ENCODE measurements at regions not wholly inside any gene's neighbourhood (a gene's known extent, or its start where the extent isn't known, plus 50 kb on each side); places are given as distances from the start of the nearest gene placed in this dataset.
A peak's percentile ranks its signal among the peaks of the same experiment; 100 is the strongest.
"Not testable (repeated sequence)": the region's sequence is repeated elsewhere in the genome, so short reads cannot be mapped to it uniquely, and the experiment has no call there.

DNA sequence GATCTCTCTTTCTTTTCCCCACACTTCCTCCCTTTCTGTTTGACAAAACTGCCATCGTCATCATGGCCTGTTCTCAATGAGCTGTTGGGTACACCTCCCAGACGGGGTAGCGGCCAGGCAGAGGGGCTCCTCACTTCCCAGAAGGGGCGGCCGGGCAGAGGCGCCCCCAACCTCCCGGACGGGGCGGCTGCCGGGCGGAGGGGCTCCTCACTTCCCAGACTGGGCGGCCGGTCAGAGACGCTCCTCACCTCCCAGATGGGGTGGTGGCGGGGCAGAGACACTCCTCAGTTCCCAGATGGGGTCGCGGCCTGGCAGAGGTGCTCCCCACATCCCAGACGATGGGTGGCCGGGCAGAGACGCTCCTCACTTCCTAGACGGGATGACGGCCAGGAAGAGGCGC, 184.3 kb upstream of the FRMD6 start:
- WGBS (ENCODE audit: insufficient coverage), result 96% methylated on average over 5 of the region's 23 CpGs
- not testable (repeated sequence) for H3K27me3 ChIP-seq (ENCODE audit: control insufficient read depth, insufficient read depth, low read length); H3K4me1 ChIP-seq (ENCODE audit: control insufficient read depth, insufficient read depth, low read length); H3K36me3 ChIP-seq (ENCODE audit: control insufficient read depth, insufficient read depth, low read length); DNase-seq; H3K27ac ChIP-seq (ENCODE audit: low read length); H3K4me3 ChIP-seq (ENCODE audit: low read length); H3K9me3 ChIP-seq (replicated peaks; ENCODE audit: control insufficient read depth, low read depth, low read length)

DNA sequence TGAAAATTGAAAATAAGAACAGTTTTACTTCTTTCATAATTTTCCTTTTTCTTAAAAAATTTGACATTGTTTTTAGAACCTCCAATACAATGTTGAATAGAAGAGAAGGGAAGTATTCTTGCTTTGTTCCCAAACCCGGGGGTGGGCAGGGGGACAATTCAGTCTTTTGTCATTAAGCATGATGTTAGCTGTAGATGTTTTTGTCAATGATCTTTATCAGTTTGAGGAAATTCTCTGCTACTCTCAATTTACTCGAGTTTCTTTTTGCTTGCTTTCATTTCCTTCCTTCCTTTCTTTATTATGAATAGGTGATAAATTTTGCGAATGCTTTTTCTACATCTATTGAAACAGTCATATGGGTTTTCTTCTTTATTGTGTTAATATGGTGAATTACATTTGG, 183.2 kb upstream of the FRMD6 start:
- Histone ChIP-seq H3K9me3 (replicated peaks; ENCODE audit: control insufficient read depth, low read depth, low read length) (no peaks in the 10 kb centered on the region), H3K4me1 (ENCODE audit: control insufficient read depth, insufficient read depth, low read length) (peaks cover 5% of the 10 kb centered on the region), H3K27ac (ENCODE audit: low read length) (no peak overlapping the region), H3K36me3 (ENCODE audit: control insufficient read depth, insufficient read depth, low read length) (no peaks in the 10 kb centered on the region), H3K27me3 (ENCODE audit: control insufficient read depth, insufficient read depth, low read length) (no peaks in the 10 kb centered on the region), H3K4me3 (ENCODE audit: low read length) (no peak overlapping the region)
- WGBS (ENCODE audit: insufficient coverage), result no CpG with 5 or more reads among the region's 3 CpGs
- DNase-seq, result no peak

DNA sequence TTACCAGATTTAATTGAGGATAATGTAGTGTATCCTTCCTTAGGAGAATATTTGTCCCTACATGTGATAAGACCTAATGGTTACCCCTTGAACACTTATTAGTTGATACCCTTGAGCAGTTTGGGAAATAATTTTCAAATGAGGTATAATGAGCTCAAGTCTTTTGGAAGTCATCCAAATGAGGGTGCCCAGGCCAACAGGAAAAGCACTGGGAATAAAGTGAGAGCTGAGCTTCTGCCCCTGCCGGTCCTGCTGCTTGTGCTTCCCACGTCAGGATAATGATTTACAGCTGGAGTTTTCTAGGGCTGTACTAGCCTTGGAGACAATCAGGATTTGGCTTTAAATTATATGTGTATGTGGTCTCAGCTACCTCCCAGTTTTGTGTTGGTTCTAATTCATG, 178.8 kb upstream of the FRMD6 start:
- DNase-seq, result no peak
- no peak overlapping the region for H3K4me3 ChIP-seq (ENCODE audit: low read length)
- no peak overlapping the region for H3K27ac ChIP-seq (ENCODE audit: low read length)

GRCh38 chr14:51473351-51473750, 178.4 kb upstream of the FRMD6 start:
- H3K4me3 ChIP-seq (ENCODE audit: low read length), result no peak overlapping the region
- H3K36me3 ChIP-seq (ENCODE audit: control insufficient read depth, insufficient read depth, low read length), result no peaks in the 10 kb centered on the region
- no peak overlapping the region for H3K27ac ChIP-seq (ENCODE audit: low read length)
- WGBS (ENCODE audit: insufficient coverage), result 89% methylated on average over 2 of the region's 4 CpGs
- no peaks in the 10 kb centered on the region for H3K9me3 ChIP-seq (replicated peaks; ENCODE audit: control insufficient read depth, low read depth, low read length)
- DNase-seq, result no peak
- peaks cover 11% of the 10 kb centered on the region for H3K4me1 ChIP-seq (ENCODE audit: control insufficient read depth, insufficient read depth, low read length)
- H3K27me3 ChIP-seq (ENCODE audit: control insufficient read depth, insufficient read depth, low read length), result no peaks in the 10 kb centered on the region

More for the DNA sequence above, 178.8 kb upstream of the FRMD6 start:
- no CpG with 5 or more reads among the region's 2 CpGs for WGBS (ENCODE audit: insufficient coverage)
- no peaks in the 10 kb centered on the region for H3K36me3 ChIP-seq (ENCODE audit: control insufficient read depth, insufficient read depth, low read length)
- H3K27me3 ChIP-seq (ENCODE audit: control insufficient read depth, insufficient read depth, low read length), result no peaks in the 10 kb centered on the region
- H3K9me3 ChIP-seq (replicated peaks; ENCODE audit: control insufficient read depth, low read depth, low read length), result no peaks in the 10 kb centered on the region
- H3K4me1 ChIP-seq (ENCODE audit: control insufficient read depth, insufficient read depth, low read length), result peaks cover 11% of the 10 kb centered on the region

GRCh38 chr14:51473808-51474565, 177.7 kb upstream of the FRMD6 start:
- H3K36me3 ChIP-seq (ENCODE audit: control insufficient read depth, insufficient read depth, low read length), result no peaks in the 10 kb centered on the region
- no peak overlapping the region for H3K27ac ChIP-seq (ENCODE audit: low read length)
- H3K4me1 ChIP-seq (ENCODE audit: control insufficient read depth, insufficient read depth, low read length), result peaks cover 11% of the 10 kb centered on the region
- H3K27me3 ChIP-seq (ENCODE audit: control insufficient read depth, insufficient read depth, low read length), result no peaks in the 10 kb centered on the region
- DNase-seq, result no peak
- 92% methylated on average over 2 of the region's 6 CpGs for WGBS (ENCODE audit: insufficient coverage)
- no peaks in the 10 kb centered on the region for H3K9me3 ChIP-seq (replicated peaks; ENCODE audit: control insufficient read depth, low read depth, low read length)
- H3K4me3 ChIP-seq (ENCODE audit: low read length), result no peak overlapping the region

DNA sequence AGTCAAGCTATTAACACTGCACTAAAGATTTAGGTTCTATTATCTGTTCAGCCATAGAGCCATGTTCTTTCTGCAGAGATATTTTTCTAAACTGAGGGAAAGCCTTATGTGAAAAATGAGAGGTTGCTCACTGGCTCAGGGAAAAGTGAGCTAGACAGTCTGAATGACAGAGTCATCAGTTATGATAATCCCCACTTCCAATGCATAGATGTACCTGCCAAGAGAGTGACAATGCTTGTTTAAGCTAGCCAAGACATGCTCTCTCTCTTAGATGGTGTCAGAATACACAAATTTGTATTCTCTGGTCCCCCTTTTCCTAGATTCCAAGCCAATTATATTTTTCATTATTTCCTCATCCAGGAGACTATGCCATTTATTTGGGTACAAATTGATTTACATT, 176.9 kb upstream of the FRMD6 start:
- H3K9me3 ChIP-seq (replicated peaks; ENCODE audit: control insufficient read depth, low read depth, low read length), result no peaks in the 10 kb centered on the region
- peaks cover 14% of the 10 kb centered on the region for H3K4me1 ChIP-seq (ENCODE audit: control insufficient read depth, insufficient read depth, low read length)
- H3K4me3 ChIP-seq (ENCODE audit: low read length), result no peak overlapping the region
- DNase-seq, result no peak
- no peaks in the 10 kb centered on the region for H3K36me3 ChIP-seq (ENCODE audit: control insufficient read depth, insufficient read depth, low read length)
- no peaks in the 10 kb centered on the region for H3K27me3 ChIP-seq (ENCODE audit: control insufficient read depth, insufficient read depth, low read length)
- H3K27ac ChIP-seq (ENCODE audit: low read length), result no peak overlapping the region

GRCh38 chr14:51478175-51478621, 173.5 kb upstream of the FRMD6 start:
- Histone ChIP-seq H3K27me3 (ENCODE audit: control insufficient read depth, insufficient read depth, low read length) (no peaks in the 10 kb centered on the region), H3K9me3 (replicated peaks; ENCODE audit: control insufficient read depth, low read depth, low read length) (no peaks in the 10 kb centered on the region), H3K4me3 (ENCODE audit: low read length) (no peak overlapping the region), H3K27ac (ENCODE audit: low read length) (peak overlapping the region; percentile 48), H3K36me3 (ENCODE audit: control insufficient read depth, insufficient read depth, low read length) (no peaks in the 10 kb centered on the region), H3K4me1 (ENCODE audit: control insufficient read depth, insufficient read depth, low read length) (peaks cover 22% of the 10 kb centered on the region)
- 17% methylated on average over 1 of the region's 4 CpGs for WGBS (ENCODE audit: insufficient coverage)
- peak; percentile 92 for DNase-seq

DNA sequence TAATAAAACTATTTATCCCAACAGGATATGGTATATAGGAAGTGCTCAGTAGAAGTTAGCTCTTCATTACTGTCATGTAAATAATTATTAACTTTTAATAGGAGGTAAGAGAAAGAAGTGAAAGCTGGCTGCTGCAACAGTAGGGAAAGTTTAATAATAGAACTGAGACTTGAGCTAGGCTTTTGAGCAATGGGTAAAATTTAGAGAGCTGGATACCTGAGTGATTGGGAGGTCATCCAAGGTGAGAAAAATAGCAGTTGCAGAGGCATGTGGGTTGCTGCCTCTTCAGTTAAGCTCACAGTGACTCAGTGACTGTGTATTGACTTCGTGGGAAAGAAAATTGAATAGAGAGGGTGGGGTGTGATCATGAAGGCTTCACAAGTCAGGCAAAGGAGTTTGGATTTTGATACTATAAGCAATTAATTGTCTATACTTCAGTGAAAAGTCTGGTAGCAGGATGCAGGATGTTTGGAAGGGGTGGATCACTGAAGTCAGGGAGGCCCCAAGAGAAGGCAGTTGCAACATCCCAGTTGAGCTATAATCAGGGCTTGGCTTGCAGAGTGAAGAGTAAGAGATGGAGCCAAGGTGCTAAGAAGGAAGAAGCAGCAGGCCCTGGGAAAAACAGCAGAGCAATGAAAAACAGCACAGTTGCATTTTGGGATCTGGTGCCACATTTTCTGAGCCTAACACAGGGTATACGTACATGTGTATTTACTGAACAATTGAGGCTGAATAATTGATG, 172.0 kb upstream of the FRMD6 start:
- Histone ChIP-seq H3K9me3 (replicated peaks; ENCODE audit: control insufficient read depth, low read depth, low read length) (no peaks in the 10 kb centered on the region), H3K4me1 (ENCODE audit: control insufficient read depth, insufficient read depth, low read length) (peaks cover 23% of the 10 kb centered on the region), H3K27ac (ENCODE audit: low read length) (no peak overlapping the region), H3K27me3 (ENCODE audit: control insufficient read depth, insufficient read depth, low read length) (no peaks in the 10 kb centered on the region), H3K4me3 (ENCODE audit: low read length) (no peak overlapping the region), H3K36me3 (ENCODE audit: control insufficient read depth, insufficient read depth, low read length) (no peaks in the 10 kb centered on the region)
- WGBS (ENCODE audit: insufficient coverage), result 50% methylated on average over 1 of the region's 2 CpGs
- peak; percentile 91 for DNase-seq

- no peaks in the 10 kb centered on the region for H3K36me3 ChIP-seq (ENCODE audit: control insufficient read depth, insufficient read depth, low read length)
- no peaks in the 10 kb centered on the region for H3K27me3 ChIP-seq (ENCODE audit: control insufficient read depth, insufficient read depth, low read length)
- WGBS (ENCODE audit: insufficient coverage), result no CpG with 5 or more reads among the region's 4 CpGs
- H3K27ac ChIP-seq (ENCODE audit: low read length), result peak overlapping the region; percentile 3
- no peak overlapping the region for H3K4me3 ChIP-seq (ENCODE audit: low read length)
- peak; percentile 68 for DNase-seq
- H3K9me3 ChIP-seq (replicated peaks; ENCODE audit: control insufficient read depth, low read depth, low read length), result no peaks in the 10 kb centered on the region
- peaks cover 19% of the 10 kb centered on the region for H3K4me1 ChIP-seq (ENCODE audit: control insufficient read depth, insufficient read depth, low read length)
These were observed 170.1 kb upstream of the FRMD6 start for GRCh38 chr14:51481643-51482042.

DNA sequence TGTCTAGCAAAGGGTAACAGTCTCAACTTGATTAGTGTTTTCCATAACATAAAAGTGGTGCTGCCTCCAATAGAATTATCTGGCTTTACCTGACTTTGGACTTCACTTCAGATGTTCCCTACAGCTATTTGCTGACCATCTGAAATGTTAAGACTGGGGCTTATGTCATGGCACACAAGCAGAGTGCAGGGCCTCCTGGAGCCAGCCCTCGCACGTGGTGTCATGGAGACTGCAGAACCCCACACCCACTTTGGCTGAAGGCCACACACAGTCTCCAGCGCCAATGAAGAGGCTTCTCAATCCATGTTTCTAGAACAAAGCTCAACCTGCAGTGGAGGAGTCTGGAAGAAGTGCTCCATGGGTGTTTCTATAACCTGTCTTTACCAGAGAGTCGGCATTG, 169.6 kb upstream of the FRMD6 start:
- no peaks in the 10 kb centered on the region for H3K9me3 ChIP-seq (replicated peaks; ENCODE audit: control insufficient read depth, low read depth, low read length)
- no peaks in the 10 kb centered on the region for H3K36me3 ChIP-seq (ENCODE audit: control insufficient read depth, insufficient read depth, low read length)
- no peak overlapping the region for H3K4me3 ChIP-seq (ENCODE audit: low read length)
- 100% methylated on average over 1 of the region's 4 CpGs for WGBS (ENCODE audit: insufficient coverage)
- H3K27ac ChIP-seq (ENCODE audit: low read length), result no peak overlapping the region
- peaks cover 19% of the 10 kb centered on the region for H3K4me1 ChIP-seq (ENCODE audit: control insufficient read depth, insufficient read depth, low read length)
- no peaks in the 10 kb centered on the region for H3K27me3 ChIP-seq (ENCODE audit: control insufficient read depth, insufficient read depth, low read length)
- peak; percentile 49 for DNase-seq
